ENCODE measurements at regions not wholly inside any gene's neighbourhood (a gene's known extent, or its start where the extent isn't known, plus 50 kb on each side); places are given as distances from the start of the nearest gene placed in this dataset.
"Not testable (repeated sequence)": the region's sequence is repeated elsewhere in the genome, so short reads cannot be mapped to it uniquely, and the experiment has no call there.

GRCh38 chr4:8983921-8984320 lies 112.3 kb upstream of the HMX1 start:
- not testable (repeated sequence) for H3K4ac ChIP-seq (ENCODE audit: low read depth, low read length); H3K36me3 ChIP-seq (ENCODE audit: control insufficient read depth in 1 of 2, insufficient read depth in 2 of 2, low read length in 2 of 2); H2BK5ac ChIP-seq (ENCODE audit: low read depth, low read length, poor library complexity); H3K27ac ChIP-seq (ENCODE audit: low read depth, low read length); H3K27me3 ChIP-seq (ENCODE audit: insufficient read depth, low read length); H3K9me3 ChIP-seq (ENCODE audit: insufficient read depth, low read depth, low read length); H2BK12ac ChIP-seq (ENCODE audit: low read length); H3K14ac ChIP-seq (ENCODE audit: low read length); H4K91ac ChIP-seq (ENCODE audit: low read depth, low read length); H3K9ac ChIP-seq (ENCODE audit: low read length); H3K23ac ChIP-seq (ENCODE audit: low read length); H4K8ac ChIP-seq (ENCODE audit: low read depth, low read length); H2BK120ac ChIP-seq (ENCODE audit: insufficient read depth, low read length, poor library complexity); H3K4me2 ChIP-seq (ENCODE audit: low read length); H3K4me3 ChIP-seq (ENCODE audit: low read depth, low read length); H3K79me2 ChIP-seq (ENCODE audit: control insufficient read depth, insufficient read depth, low read length, poor library complexity); H2AFZ ChIP-seq (ENCODE audit: insufficient read depth, low read length, poor library complexity); H3K79me1 ChIP-seq (ENCODE audit: low read length); H3K4me1 ChIP-seq (ENCODE audit: control insufficient read depth in 1 of 2, insufficient read depth in 2 of 2, low read length in 2 of 2); H4K12ac ChIP-seq (ENCODE audit: low read depth, low read length); H3K18ac ChIP-seq (ENCODE audit: low read length); H2AK5ac ChIP-seq (ENCODE audit: low read length); DNase-seq
- no CpG with 5 or more reads among the region's 12 CpGs for WGBS (ENCODE audit: extremely low coverage, insufficient coverage, insufficient read length)

GRCh38 chr4:8976466-8977128 lies 105.0 kb upstream of the HMX1 start:
- DNase-seq = peak; percentile 15 to 59
- WGBS (ENCODE audit: extremely low coverage, insufficient coverage, insufficient read length) = no CpG with 5 or more reads among the region's 24 CpGs

GRCh38 chr4:8972635-8973034 lies 101.0 kb upstream of the HMX1 start:
- H3K79me2 ChIP-seq (ENCODE audit: control insufficient read depth, insufficient read depth, low read length, poor library complexity); H4K12ac ChIP-seq (ENCODE audit: low read depth, low read length); H2AFZ ChIP-seq (ENCODE audit: insufficient read depth, low read length, poor library complexity); H3K27me3 ChIP-seq (ENCODE audit: insufficient read depth, low read length); H4K91ac ChIP-seq (ENCODE audit: low read depth, low read length); H3K4me2 ChIP-seq (ENCODE audit: low read length); H3K23ac ChIP-seq (ENCODE audit: low read length); H2BK120ac ChIP-seq (ENCODE audit: insufficient read depth, low read length, poor library complexity); H2BK5ac ChIP-seq (ENCODE audit: low read depth, low read length, poor library complexity); H3K27ac ChIP-seq (ENCODE audit: low read depth, low read length); H4K8ac ChIP-seq (ENCODE audit: low read depth, low read length); H2BK12ac ChIP-seq (ENCODE audit: low read length); H2AK5ac ChIP-seq (ENCODE audit: low read length); H3K79me1 ChIP-seq (ENCODE audit: low read length); H3K9ac ChIP-seq (ENCODE audit: low read length); H3K4ac ChIP-seq (ENCODE audit: low read depth, low read length); DNase-seq; H3K36me3 ChIP-seq (ENCODE audit: control insufficient read depth in 1 of 2, insufficient read depth in 2 of 2, low read length in 2 of 2); H3K9me3 ChIP-seq (ENCODE audit: insufficient read depth, low read depth, low read length); H3K4me3 ChIP-seq (ENCODE audit: low read depth, low read length); H3K14ac ChIP-seq (ENCODE audit: low read length); H3K18ac ChIP-seq (ENCODE audit: low read length); H3K4me1 ChIP-seq (ENCODE audit: control insufficient read depth in 1 of 2, insufficient read depth in 2 of 2, low read length in 2 of 2): not testable (repeated sequence)
- no CpG with 5 or more reads among the region's 7 CpGs for WGBS (ENCODE audit: extremely low coverage, insufficient coverage, insufficient read length)

More at GRCh38 chr4:8976466-8977128, 105.0 kb upstream of the HMX1 start:
- H3K79me1 ChIP-seq (ENCODE audit: low read length); H4K8ac ChIP-seq (ENCODE audit: low read depth, low read length); H3K4ac ChIP-seq (ENCODE audit: low read depth, low read length); H2AFZ ChIP-seq (ENCODE audit: insufficient read depth, low read length, poor library complexity); H3K14ac ChIP-seq (ENCODE audit: low read length); H3K79me2 ChIP-seq (ENCODE audit: control insufficient read depth, insufficient read depth, low read length, poor library complexity); H3K23ac ChIP-seq (ENCODE audit: low read length); H3K4me2 ChIP-seq (ENCODE audit: low read length); H3K27me3 ChIP-seq (ENCODE audit: insufficient read depth, low read length); H3K9me3 ChIP-seq (ENCODE audit: insufficient read depth, low read depth, low read length); H3K18ac ChIP-seq (ENCODE audit: low read length); H3K4me3 ChIP-seq (ENCODE audit: low read depth, low read length); H3K4me1 ChIP-seq (ENCODE audit: control insufficient read depth in 1 of 2, insufficient read depth in 2 of 2, low read length in 2 of 2); H3K9ac ChIP-seq (ENCODE audit: low read length); H3K36me3 ChIP-seq (ENCODE audit: control insufficient read depth in 1 of 2, insufficient read depth in 2 of 2, low read length in 2 of 2); H3K27ac ChIP-seq (ENCODE audit: low read depth, low read length); H2BK5ac ChIP-seq (ENCODE audit: low read depth, low read length, poor library complexity); H2BK120ac ChIP-seq (ENCODE audit: insufficient read depth, low read length, poor library complexity); H2BK12ac ChIP-seq (ENCODE audit: low read length); H4K12ac ChIP-seq (ENCODE audit: low read depth, low read length); H2AK5ac ChIP-seq (ENCODE audit: low read length); H4K91ac ChIP-seq (ENCODE audit: low read depth, low read length): not testable (repeated sequence)

GRCh38 chr4:8965896-8966295 lies 94.3 kb upstream of the HMX1 start:
- not testable (repeated sequence) for H4K91ac ChIP-seq (ENCODE audit: low read depth, low read length); H4K8ac ChIP-seq (ENCODE audit: low read depth, low read length); H3K4me1 ChIP-seq (ENCODE audit: control insufficient read depth in 1 of 2, insufficient read depth in 2 of 2, low read length in 2 of 2); H2BK5ac ChIP-seq (ENCODE audit: low read depth, low read length, poor library complexity); H3K79me2 ChIP-seq (ENCODE audit: control insufficient read depth, insufficient read depth, low read length, poor library complexity); H2AFZ ChIP-seq (ENCODE audit: insufficient read depth, low read length, poor library complexity); H3K36me3 ChIP-seq (ENCODE audit: control insufficient read depth in 1 of 2, insufficient read depth in 2 of 2, low read length in 2 of 2); H4K12ac ChIP-seq (ENCODE audit: low read depth, low read length); DNase-seq; H3K9me3 ChIP-seq (ENCODE audit: insufficient read depth, low read depth, low read length); H3K4me2 ChIP-seq (ENCODE audit: low read length); H2BK12ac ChIP-seq (ENCODE audit: low read length); H2BK120ac ChIP-seq (ENCODE audit: insufficient read depth, low read length, poor library complexity); H3K27ac ChIP-seq (ENCODE audit: low read depth, low read length); H3K23ac ChIP-seq (ENCODE audit: low read length); H3K14ac ChIP-seq (ENCODE audit: low read length); H3K4ac ChIP-seq (ENCODE audit: low read depth, low read length); H3K27me3 ChIP-seq (ENCODE audit: insufficient read depth, low read length); H2AK5ac ChIP-seq (ENCODE audit: low read length); H3K79me1 ChIP-seq (ENCODE audit: low read length); H3K4me3 ChIP-seq (ENCODE audit: low read depth, low read length); H3K18ac ChIP-seq (ENCODE audit: low read length); H3K9ac ChIP-seq (ENCODE audit: low read length)
- no CpG with 5 or more reads among the region's 15 CpGs for WGBS (ENCODE audit: extremely low coverage, insufficient coverage, insufficient read length)

All from trophoblast cell (in vitro differentiated cells and primary cell).